Uterus (tissue), 3 donors: ENCODE measurements at regions not wholly inside any gene's neighbourhood (a gene's known extent, or its start where the extent isn't known, plus 50 kb on each side); places are given as distances from the start of the nearest gene placed in this dataset.
A peak's percentile ranks its signal among the peaks of the same experiment; 100 is the strongest.
"Not testable (repeated sequence)": the region's sequence is repeated elsewhere in the genome, so short reads cannot be mapped to it uniquely, and the experiment has no call there.

Experiments used
- DNase-seq, 2 donors: peaks; one replicate each; pipeline ENCODE4 v3.0.0-alpha.2; 2019 to 2020
- H3K27ac ChIP-seq, 2 donors: fragments of 200-600 bp; sonication (generic); 1 replicate in 1 of 2; 2 replicates in 1 of 2; pipeline ENCODE4 v1.5.1; 2016 to 2018
- H3K27me3 ChIP-seq, 2 donors: fragments of 200-600 bp; sonication (generic); one replicate each; pipeline ENCODE4 v1.5.1; 2018 to 2019; ENCODE audit warnings: control low read depth in 1 of 2
- H3K36me3 ChIP-seq, 2 donors: fragments of 200-600 bp; sonication (generic); one replicate each; pipeline ENCODE4 v1.5.1; 2019; ENCODE audit warnings: control low read depth in 1 of 2
- H3K4me1 ChIP-seq, 2 donors: fragments of 200-600 bp; sonication (generic); one replicate each; pipeline ENCODE4 v1.5.1; 2018 to 2019; ENCODE audit warnings: control low read depth in 1 of 2
- H3K4me3 ChIP-seq, 2 donors: fragments of 200-600 bp; sonication (generic); 1 replicate in 1 of 2; 2 replicates in 1 of 2; pipeline ENCODE4 v1.5.1; 2018 to 2019; ENCODE audit warnings: mild to moderate bottlenecking in 1 of 2
- H3K9me3 ChIP-seq, 2 donors: fragments of 200-600 bp; sonication (generic); one replicate each; pipeline ENCODE4 v1.5.1; 2019; ENCODE audit warnings: control low read depth in 1 of 2
- POLR2A ChIP-seq, 2 donors: fragments of 450-650 bp; IDR thresholded peaks; one replicate each; pipeline ENCODE4 v1.6.1; 2016; ENCODE audit warnings: antibody characterized with exemption in 2 of 2, mild to moderate bottlenecking in 1 of 2, moderate library complexity in 1 of 2
- intact Hi-C: fragments of 100-400 bp; cut with DNase I; formaldehyde crosslinking; loops from one replicate; pipeline ENCODE4 v1.15.1; 2023; ENCODE audit warnings: low total_unique reads
- TF ChIP-seq, protein P1 (sequence below), 4 experiments: fragments of 200-600 bp in 2 of 4; fragments of 450-650 bp in 2 of 4; sonication (generic) in 2 of 4; IDR thresholded peaks; one replicate each; pipeline ENCODE4 v1.5.1; 2016 to 2019; ENCODE audit warnings: antibody characterized with exemption in 4 of 4, mild to moderate bottlenecking in 2 of 4, moderate library complexity in 1 of 4
- donor health status: DM: yes; HTN: yes; CAD: no.

DNA sequence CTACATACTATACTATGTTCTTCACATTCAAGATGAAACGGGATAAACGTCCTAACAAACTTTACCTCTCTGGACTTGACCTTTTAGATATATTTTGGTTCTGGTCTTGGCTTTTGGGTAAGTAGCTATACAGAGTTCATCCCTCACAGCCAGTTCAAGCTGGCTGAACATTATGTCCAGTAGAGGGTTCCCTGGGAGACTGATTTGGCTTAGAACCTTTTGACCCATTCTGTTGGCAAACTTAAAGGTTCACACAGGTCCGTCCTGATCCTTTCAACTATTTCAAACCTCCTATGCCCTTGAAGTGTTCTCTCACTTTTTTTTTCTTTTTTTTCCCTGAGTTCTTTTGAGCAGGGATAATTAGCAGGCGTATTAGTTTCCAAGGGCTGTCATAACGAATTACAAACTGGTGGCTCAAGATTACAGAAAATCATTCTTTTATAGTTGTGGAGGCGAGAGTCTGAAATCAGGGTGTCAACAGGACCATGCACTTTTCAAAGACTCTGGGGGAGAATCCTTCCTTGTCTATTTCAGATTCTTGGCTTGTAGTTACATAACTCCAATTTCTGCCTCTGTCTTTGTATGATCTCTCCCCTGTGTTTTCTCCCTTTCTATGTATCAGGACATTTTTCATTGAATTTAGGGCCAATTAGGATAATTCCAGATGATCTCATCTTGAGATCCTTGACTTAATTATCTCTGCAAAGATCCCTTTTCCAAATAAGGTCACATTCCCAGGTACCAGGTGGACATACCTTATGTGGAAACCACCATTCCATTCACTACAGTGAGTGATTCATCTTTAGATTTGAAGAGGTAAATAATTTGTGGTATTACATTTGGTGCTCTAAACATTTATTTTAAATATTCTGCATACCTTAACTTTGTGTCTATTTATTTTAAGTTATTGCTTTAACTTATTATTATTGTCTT is 257.4 kb upstream of the USP25 start:
- Histone ChIP-seq H3K4me1 (no peaks in the 10 kb centered on the region), H3K27ac (no peak overlapping the region), H3K36me3 (no peaks in the 10 kb centered on the region), H3K4me3 (no peak overlapping the region), H3K9me3 (no peaks in the 10 kb centered on the region), H3K27me3 (no peaks in the 10 kb centered on the region)
- no peak for DNase-seq
- intact Hi-C loops = no loop called here
- TF ChIP-seq, protein P1, sequence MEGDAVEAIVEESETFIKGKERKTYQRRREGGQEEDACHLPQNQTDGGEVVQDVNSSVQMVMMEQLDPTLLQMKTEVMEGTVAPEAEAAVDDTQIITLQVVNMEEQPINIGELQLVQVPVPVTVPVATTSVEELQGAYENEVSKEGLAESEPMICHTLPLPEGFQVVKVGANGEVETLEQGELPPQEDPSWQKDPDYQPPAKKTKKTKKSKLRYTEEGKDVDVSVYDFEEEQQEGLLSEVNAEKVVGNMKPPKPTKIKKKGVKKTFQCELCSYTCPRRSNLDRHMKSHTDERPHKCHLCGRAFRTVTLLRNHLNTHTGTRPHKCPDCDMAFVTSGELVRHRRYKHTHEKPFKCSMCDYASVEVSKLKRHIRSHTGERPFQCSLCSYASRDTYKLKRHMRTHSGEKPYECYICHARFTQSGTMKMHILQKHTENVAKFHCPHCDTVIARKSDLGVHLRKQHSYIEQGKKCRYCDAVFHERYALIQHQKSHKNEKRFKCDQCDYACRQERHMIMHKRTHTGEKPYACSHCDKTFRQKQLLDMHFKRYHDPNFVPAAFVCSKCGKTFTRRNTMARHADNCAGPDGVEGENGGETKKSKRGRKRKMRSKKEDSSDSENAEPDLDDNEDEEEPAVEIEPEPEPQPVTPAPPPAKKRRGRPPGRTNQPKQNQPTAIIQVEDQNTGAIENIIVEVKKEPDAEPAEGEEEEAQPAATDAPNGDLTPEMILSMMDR (IDR thresholded peaks at IDR 0.05) = no peak
- TF ChIP-seq POLR2A (IDR thresholded peaks at IDR 0.05) = no peak

DNA sequence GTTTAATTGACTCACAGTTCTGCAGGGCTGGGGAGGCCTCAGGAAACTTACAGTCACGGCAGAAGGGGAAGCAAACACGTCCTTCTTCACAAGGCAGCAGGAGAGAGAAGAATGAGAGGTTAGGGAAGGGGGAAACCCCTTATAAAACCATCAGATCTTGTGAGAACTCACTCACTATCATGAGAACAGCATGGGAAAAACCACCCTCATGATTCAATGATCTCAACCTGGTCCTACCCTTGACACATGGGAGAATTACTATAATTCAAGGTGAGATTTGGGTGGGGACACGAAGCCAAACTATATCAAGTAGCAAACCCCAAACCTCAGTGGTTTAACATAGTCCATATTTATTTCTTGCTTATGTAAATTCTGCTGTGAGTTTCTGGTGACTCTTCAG is 252.0 kb upstream of the USP25 start:
- H3K27ac ChIP-seq, H3K36me3 ChIP-seq, intact Hi-C loops, H3K4me1 ChIP-seq, H3K9me3 ChIP-seq, H3K4me3 ChIP-seq, H3K27me3 ChIP-seq, DNase-seq: not testable (repeated sequence)

DNA sequence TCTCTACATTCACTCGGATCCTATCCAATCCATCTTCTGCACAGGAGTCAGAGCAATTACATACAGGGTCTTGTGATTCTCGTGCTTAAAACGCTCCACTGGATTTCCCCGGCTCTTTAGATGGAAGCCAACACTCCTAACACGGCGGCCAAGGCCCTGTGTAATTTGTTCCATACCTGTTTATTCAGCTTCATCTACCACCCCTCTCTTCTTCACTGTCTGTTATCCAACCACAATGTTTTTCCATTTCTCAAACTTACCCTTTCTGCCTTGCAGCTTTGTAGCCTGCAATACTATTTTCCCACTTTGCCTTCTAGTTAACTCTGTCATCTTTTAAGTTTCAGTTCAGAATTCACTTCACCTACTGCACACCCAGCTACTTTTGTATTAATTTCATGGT is 249.6 kb upstream of the USP25 start:
- H3K4me1 ChIP-seq = no peaks in the 10 kb centered on the region
- no peak overlapping the region for H3K4me3 ChIP-seq
- no peak for DNase-seq
- no peaks in the 10 kb centered on the region for H3K27me3 ChIP-seq
- no peaks in the 10 kb centered on the region for H3K36me3 ChIP-seq
- intact Hi-C loops = no loop called here
- no peaks in the 10 kb centered on the region for H3K9me3 ChIP-seq
- no peak overlapping the region for H3K27ac ChIP-seq
- TF ChIP-seq, protein P1 (IDR thresholded peaks at IDR 0.05) = no peak
- no peak for TF ChIP-seq POLR2A (IDR thresholded peaks at IDR 0.05)

DNA sequence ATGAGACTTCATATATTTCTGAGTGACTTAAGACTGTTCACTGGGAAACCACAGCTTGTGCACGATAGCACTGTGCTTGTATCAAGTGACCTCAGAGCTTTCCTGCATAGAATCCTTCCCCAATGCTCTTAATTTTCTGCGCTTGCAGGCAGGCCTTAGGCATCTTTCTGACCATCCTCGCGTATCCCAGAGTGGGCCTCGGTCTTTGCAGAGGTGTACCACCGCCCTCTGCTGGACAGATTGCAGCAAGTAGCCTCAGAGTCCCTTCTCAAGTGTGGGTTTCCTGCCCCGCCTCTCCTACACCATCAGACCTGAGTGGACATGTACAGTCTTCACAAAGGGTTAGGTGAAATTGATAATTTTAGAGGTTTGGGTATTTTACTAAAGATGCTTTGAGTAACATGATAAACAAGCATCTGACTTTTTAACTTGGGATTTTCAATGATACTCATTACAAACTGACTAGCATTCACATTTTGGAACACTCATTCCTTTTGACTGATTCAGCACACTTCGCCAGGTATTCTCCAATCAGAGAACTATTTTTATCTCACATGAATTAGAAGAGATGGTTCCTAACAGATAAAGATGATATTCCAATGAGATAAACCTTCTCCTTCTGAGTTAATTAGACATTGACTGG is 246.5 kb upstream of the USP25 start:
- H3K9me3 ChIP-seq = no peaks in the 10 kb centered on the region
- intact Hi-C loops = no loop called here
- H3K27me3 ChIP-seq = no peaks in the 10 kb centered on the region
- peak; percentile 84 to 87 for DNase-seq
- H3K4me3 ChIP-seq = no peak overlapping the region
- no peaks in the 10 kb centered on the region for H3K4me1 ChIP-seq
- peak overlapping the region in 1 of 2 donors; percentile 39 for H3K27ac ChIP-seq
- no peaks in the 10 kb centered on the region for H3K36me3 ChIP-seq
- TF ChIP-seq, protein P1 (IDR thresholded peaks at IDR 0.05) = peak; percentile 88 to 93 (median 89)
- TF ChIP-seq POLR2A (IDR thresholded peaks at IDR 0.05) = no peak

DNA sequence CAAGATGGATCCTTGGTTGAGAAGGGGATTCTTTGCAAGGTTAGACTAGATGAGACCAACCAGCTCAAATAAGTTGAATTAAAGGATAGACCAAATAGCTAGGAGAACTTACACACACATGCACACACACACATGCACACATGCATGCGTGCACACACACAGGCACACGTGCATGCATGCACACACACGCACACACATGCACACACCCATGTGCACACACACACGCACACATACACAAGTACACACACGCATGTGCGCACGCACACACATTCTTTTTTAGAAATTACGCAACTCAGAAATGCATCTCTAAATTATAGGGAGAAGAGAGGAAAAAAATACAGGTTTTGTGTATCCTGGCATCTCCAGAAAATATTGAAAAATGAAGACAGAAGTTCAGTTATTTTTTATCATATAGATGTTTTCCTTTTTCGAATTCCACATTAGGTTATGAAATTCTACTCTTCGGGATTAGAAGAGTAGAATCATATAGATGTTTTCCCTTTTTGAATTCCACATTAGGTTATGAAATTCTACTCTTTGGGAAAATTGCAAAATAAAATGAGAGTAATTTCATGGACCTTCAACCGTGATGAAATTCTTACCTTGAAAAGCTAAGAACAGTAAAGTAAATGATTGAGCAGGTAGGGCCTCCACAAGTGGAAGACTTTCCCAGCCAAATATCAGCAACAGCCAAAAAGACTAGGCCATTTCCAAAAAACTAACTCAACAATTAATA is 243.2 kb upstream of the USP25 start:
- Histone ChIP-seq H3K9me3 (no peaks in the 10 kb centered on the region), H3K4me1 (no peaks in the 10 kb centered on the region), H3K4me3 (no peak overlapping the region), H3K36me3 (no peaks in the 10 kb centered on the region), H3K27me3 (no peaks in the 10 kb centered on the region), H3K27ac (no peak overlapping the region)
- TF ChIP-seq POLR2A (IDR thresholded peaks at IDR 0.05) = no peak
- TF ChIP-seq, protein P1 (IDR thresholded peaks at IDR 0.05) = no peak
- intact Hi-C loops = no loop called here
- no peak for DNase-seq
